OCI-LY1 (cell line): ENCODE measurements at regions not wholly inside any gene's neighbourhood (a gene's known extent, or its start where the extent isn't known, plus 50 kb on each side); places are given as distances from the start of the nearest gene placed in this dataset.

Experiments
- EZH2 ChIP-seq: fragments of 200-600 bp; sonication (generic), shearing (Covaris generic); IDR thresholded peaks from 2 replicates; pipeline ENCODE4 v1.8.0; 2017; ENCODE audit warnings: borderline replicate concordance, mixed run types, mild to moderate bottlenecking, antibody characterized with exemption, low read length, moderate library complexity, mixed read lengths
- TF ChIP-seq, protein P1 (sequence below): fragments of 200-600 bp; sonication (generic), shearing (Covaris generic); IDR thresholded peaks from 2 replicates; pipeline ENCODE4 v1.5.1; 2017; ENCODE audit warnings: mild to moderate bottlenecking, antibody characterized with exemption, low read length, moderate library complexity, mixed read lengths

DNA sequence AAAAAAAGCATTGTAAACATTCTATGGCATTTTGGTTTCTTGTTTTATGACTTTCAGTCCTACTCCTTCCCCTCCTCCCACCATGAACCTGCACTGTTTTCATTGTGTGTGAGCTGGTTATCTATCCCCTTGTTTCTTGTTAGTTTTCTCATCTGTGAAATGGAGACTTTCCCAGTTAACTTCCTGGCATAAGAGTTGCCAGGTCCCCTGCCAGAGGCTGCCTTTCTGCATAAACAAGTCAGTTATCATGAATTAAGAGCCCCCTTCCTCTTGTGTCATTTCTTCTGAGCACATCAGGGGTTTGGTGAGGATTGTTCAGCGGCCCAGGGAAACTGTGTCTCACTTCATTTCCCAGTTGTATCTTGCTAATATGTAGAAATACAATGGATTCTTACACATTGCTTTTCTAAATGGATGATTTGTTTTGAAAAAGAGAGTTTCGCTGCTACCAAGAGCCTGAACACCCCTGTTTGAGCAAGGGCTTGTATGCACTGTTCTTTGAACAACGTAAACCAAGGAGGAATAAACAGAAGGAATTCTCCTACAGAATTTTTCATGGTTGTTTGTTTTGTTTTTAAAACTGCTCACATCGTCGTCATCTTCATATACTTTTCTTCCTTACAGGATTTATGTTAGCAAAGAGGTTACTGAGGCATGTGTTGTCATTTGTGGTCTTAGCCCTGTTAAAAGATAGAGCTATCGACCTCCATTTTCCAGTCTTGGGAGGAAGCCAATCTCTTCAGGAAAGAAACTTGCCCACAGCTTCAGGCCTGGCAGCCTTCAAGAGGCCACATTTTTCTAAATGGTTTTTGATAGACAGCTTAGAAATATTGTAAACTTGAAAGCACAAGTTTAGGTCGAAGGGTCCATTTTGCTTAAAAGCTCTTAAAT, 144.6 kb upstream of the IL12A start:
- TF ChIP-seq, protein P1, sequence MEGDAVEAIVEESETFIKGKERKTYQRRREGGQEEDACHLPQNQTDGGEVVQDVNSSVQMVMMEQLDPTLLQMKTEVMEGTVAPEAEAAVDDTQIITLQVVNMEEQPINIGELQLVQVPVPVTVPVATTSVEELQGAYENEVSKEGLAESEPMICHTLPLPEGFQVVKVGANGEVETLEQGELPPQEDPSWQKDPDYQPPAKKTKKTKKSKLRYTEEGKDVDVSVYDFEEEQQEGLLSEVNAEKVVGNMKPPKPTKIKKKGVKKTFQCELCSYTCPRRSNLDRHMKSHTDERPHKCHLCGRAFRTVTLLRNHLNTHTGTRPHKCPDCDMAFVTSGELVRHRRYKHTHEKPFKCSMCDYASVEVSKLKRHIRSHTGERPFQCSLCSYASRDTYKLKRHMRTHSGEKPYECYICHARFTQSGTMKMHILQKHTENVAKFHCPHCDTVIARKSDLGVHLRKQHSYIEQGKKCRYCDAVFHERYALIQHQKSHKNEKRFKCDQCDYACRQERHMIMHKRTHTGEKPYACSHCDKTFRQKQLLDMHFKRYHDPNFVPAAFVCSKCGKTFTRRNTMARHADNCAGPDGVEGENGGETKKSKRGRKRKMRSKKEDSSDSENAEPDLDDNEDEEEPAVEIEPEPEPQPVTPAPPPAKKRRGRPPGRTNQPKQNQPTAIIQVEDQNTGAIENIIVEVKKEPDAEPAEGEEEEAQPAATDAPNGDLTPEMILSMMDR = no peak
- no peak for TF ChIP-seq EZH2
